Smooth muscle cell (in vitro differentiated cells): ENCODE measurements at regions not wholly inside any gene's neighbourhood (a gene's known extent, or its start where the extent isn't known, plus 50 kb on each side); places are given as distances from the start of the nearest gene placed in this dataset.
A peak's percentile ranks its signal among the peaks of the same experiment; 100 is the strongest.

Experiments
- DNase-seq: peaks from one replicate; lab custom pipeline; 2025; ENCODE audit not compliant: unreplicated experiment; lab: John Stamatoyannopoulos, UW
- H2AFZ ChIP-seq: fragments of 200-600 bp; sonication (generic); 2 replicates; pipeline ENCODE4 v1.6.0; 2016; ENCODE audit warnings: antibody characterized with exemption, low read depth, mild to moderate bottlenecking
- H3F3A ChIP-seq: fragments of 200-600 bp; sonication (generic); 2 replicates; pipeline ENCODE4 v1.6.0; 2017; ENCODE audit warnings: antibody characterized with exemption, low read depth
- H3K27ac ChIP-seq: fragments of 200-600 bp; sonication (generic); 2 replicates; pipeline ENCODE4 v1.5.1; 2016; ENCODE audit warnings: low read depth, mild to moderate bottlenecking
- H3K27me3 ChIP-seq: fragments of 200-600 bp; sonication (generic); 2 replicates; pipeline ENCODE4 v1.6.1; 2016; ENCODE audit warnings: low read depth, mild to moderate bottlenecking
- H3K36me3 ChIP-seq: fragments of 200-600 bp; sonication (generic); 2 replicates; pipeline ENCODE4 v1.5.1; 2016; ENCODE audit warnings: low read depth
- H3K4me1 ChIP-seq: fragments of 200-600 bp; sonication (generic); 2 replicates; pipeline ENCODE4 v1.5.1; 2016; ENCODE audit warnings: low read depth
- H3K4me2 ChIP-seq: fragments of 200-600 bp; sonication (generic); 2 replicates; pipeline ENCODE4 v1.6.0; 2016; ENCODE audit warnings: mild to moderate bottlenecking
- H3K4me3 ChIP-seq: fragments of 200-600 bp; sonication (generic); 2 replicates; pipeline ENCODE4 v1.5.1; 2016; ENCODE audit warnings: mild to moderate bottlenecking
- H3K79me2 ChIP-seq: fragments of 200-600 bp; sonication (generic); 2 replicates; pipeline ENCODE4 v1.6.0; 2016; ENCODE audit warnings: low read depth, mild to moderate bottlenecking
- H3K9ac ChIP-seq: fragments of 200-600 bp; sonication (generic); 2 replicates; pipeline ENCODE4 v1.6.0; 2016; ENCODE audit warnings: low read depth
- H3K9me3 ChIP-seq: fragments of 200-600 bp; sonication (generic); replicated peaks from 2 replicates; pipeline ENCODE4 v1.5.1; 2016; ENCODE audit warnings: low read depth
- H4K20me1 ChIP-seq: fragments of 200-600 bp; sonication (generic); 2 replicates; pipeline ENCODE4 v1.6.0; 2016; ENCODE audit warnings: low read depth
- WGBS: methylation state at CpG from one replicate; pipeline ENCODE4 v1.1.7; 2016; ENCODE audit warnings: low lambda C conversion rate; 5-methylcytosine and 5-hydroxymethylcytosine counted together
- TF ChIP-seq, protein P1 (sequence below): fragments of 200-600 bp; sonication (generic); IDR thresholded peaks from 2 replicates; pipeline ENCODE4 v1.5.1; 2017; ENCODE audit warnings: borderline replicate concordance, mild to moderate bottlenecking, antibody characterized with exemption; ENCODE audit not compliant: insufficient read depth, poor library complexity, severe bottlenecking

DNA sequence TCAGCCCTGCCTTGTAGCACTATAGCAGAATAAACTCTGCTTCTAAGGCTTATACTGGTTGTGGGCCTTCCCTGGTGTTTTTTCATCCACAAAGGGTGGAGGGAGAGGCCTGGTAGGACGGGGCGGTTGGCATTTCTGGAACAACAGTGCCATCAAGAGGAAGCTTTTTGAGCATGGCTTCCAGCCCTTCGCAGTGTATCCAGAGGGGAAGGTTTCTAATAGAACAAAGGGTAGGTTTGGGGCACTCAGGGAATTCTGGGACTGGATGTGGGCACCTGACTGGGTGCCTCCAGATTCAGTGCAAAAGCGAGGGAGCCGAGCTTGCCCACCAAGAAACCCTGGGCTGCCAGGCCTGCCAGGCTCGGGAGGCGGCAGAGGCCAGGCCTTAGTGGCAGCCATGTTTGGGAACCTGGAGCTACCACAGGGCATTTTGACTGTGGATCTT lies 229.6 kb upstream of the AGTR2 start:
- no peaks in the 10 kb centered on the region for H3K36me3 ChIP-seq
- no peak overlapping the region for H3K4me2 ChIP-seq
- DNase-seq, result no peak

GRCh38 chrX:115941388-115941787 lies 229.2 kb upstream of the AGTR2 start:
- Histone ChIP-seq H3K27me3 (no peaks in the 10 kb centered on the region), H4K20me1 (peaks cover 7% of the 10 kb centered on the region), H3K27ac (no peak overlapping the region), H3K4me3 (no peak overlapping the region), H3K4me1 (peaks cover 6% of the 10 kb centered on the region), H3F3A (no peaks in the 10 kb centered on the region), H3K4me2 (no peak overlapping the region), H3K36me3 (no peaks in the 10 kb centered on the region), H2AFZ (no peak overlapping the region), H3K9ac (no peak overlapping the region), H3K9me3 (no peaks in the 10 kb centered on the region), H3K79me2 (no peaks in the 10 kb centered on the region)
- DNase-seq, result no peak
- TF ChIP-seq, protein P1, sequence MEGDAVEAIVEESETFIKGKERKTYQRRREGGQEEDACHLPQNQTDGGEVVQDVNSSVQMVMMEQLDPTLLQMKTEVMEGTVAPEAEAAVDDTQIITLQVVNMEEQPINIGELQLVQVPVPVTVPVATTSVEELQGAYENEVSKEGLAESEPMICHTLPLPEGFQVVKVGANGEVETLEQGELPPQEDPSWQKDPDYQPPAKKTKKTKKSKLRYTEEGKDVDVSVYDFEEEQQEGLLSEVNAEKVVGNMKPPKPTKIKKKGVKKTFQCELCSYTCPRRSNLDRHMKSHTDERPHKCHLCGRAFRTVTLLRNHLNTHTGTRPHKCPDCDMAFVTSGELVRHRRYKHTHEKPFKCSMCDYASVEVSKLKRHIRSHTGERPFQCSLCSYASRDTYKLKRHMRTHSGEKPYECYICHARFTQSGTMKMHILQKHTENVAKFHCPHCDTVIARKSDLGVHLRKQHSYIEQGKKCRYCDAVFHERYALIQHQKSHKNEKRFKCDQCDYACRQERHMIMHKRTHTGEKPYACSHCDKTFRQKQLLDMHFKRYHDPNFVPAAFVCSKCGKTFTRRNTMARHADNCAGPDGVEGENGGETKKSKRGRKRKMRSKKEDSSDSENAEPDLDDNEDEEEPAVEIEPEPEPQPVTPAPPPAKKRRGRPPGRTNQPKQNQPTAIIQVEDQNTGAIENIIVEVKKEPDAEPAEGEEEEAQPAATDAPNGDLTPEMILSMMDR, result no peak
- 93% methylated on average over 3 of the region's 3 CpGs for WGBS

More for the DNA sequence above, 229.6 kb upstream of the AGTR2 start:
- no peak overlapping the region for H2AFZ ChIP-seq
- TF ChIP-seq, protein P1, result peak; percentile 22
- H3K4me3 ChIP-seq, result no peak overlapping the region
- peaks cover 6% of the 10 kb centered on the region for H3K4me1 ChIP-seq
- H3K27me3 ChIP-seq, result no peaks in the 10 kb centered on the region
- 89% methylated on average over 7 of the region's 7 CpGs for WGBS
- H3K9me3 ChIP-seq, result no peaks in the 10 kb centered on the region
- no peak overlapping the region for H3K27ac ChIP-seq
- H3K79me2 ChIP-seq, result no peaks in the 10 kb centered on the region
- H4K20me1 ChIP-seq, result peaks cover 7% of the 10 kb centered on the region
- no peak overlapping the region for H3K9ac ChIP-seq
- H3F3A ChIP-seq, result no peaks in the 10 kb centered on the region

DNA sequence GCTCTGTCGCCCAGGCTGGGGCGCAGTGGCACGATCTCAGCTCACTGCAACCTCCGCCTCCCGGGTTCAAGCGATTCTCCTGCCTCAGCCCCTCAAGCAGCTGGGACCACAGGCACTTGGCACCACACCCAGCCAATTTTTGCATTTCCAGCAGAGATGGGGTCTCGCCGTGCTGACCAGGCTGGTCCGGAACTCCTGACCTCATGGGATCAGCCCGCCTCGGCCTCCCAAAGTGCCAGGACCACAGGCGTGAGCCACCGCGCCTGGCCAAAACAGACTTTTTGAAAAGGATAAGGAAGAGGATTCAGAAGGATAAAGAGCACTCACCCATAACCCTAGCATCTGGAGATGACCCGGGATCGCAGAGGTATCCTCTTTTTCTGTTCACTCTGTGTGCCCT lies 224.5 kb upstream of the AGTR2 start:
- WGBS, result 98% methylated on average over 16 of the region's 16 CpGs
- DNase-seq, result no peak
- Histone ChIP-seq H3K9me3 (no peaks in the 10 kb centered on the region), H3K4me2 (no peak overlapping the region), H3K4me3 (no peak overlapping the region), H3K79me2 (peaks cover 2% of the 10 kb centered on the region), H3K4me1 (no peaks in the 10 kb centered on the region), H3F3A (no peaks in the 10 kb centered on the region), H4K20me1 (no peaks in the 10 kb centered on the region), H3K36me3 (no peaks in the 10 kb centered on the region), H2AFZ (no peak overlapping the region), H3K27ac (no peak overlapping the region), H3K27me3 (no peaks in the 10 kb centered on the region), H3K9ac (no peak overlapping the region)
- TF ChIP-seq, protein P1, result no peak
